ENCODE measurements at regions not wholly inside any gene's neighbourhood (a gene's known extent, or its start where the extent isn't known, plus 50 kb on each side); places are given as distances from the start of the nearest gene placed in this dataset.

- TF ChIP-seq POLR2A (IDR thresholded peaks at IDR 0.05) = no peak
- TF ChIP-seq, protein P1, sequence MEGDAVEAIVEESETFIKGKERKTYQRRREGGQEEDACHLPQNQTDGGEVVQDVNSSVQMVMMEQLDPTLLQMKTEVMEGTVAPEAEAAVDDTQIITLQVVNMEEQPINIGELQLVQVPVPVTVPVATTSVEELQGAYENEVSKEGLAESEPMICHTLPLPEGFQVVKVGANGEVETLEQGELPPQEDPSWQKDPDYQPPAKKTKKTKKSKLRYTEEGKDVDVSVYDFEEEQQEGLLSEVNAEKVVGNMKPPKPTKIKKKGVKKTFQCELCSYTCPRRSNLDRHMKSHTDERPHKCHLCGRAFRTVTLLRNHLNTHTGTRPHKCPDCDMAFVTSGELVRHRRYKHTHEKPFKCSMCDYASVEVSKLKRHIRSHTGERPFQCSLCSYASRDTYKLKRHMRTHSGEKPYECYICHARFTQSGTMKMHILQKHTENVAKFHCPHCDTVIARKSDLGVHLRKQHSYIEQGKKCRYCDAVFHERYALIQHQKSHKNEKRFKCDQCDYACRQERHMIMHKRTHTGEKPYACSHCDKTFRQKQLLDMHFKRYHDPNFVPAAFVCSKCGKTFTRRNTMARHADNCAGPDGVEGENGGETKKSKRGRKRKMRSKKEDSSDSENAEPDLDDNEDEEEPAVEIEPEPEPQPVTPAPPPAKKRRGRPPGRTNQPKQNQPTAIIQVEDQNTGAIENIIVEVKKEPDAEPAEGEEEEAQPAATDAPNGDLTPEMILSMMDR (IDR thresholded peaks at IDR 0.05) = no peak
- Histone ChIP-seq H3K27me3 (no peaks in the 10 kb centered on the region), H3K4me1 (no peaks in the 10 kb centered on the region), H3K27ac (no peak overlapping the region), H3K4me3 (no peak overlapping the region), H3K9me3 (no peaks in the 10 kb centered on the region), H3K36me3 (ENCODE audit: low read depth, missing control alignments) (no peaks in the 10 kb centered on the region)
- WGBS, 2 donors = 0 to 16% methylated on average over 2 of the region's 2 CpGs
- DNase-seq = peak; percentile 35
- intact Hi-C loops (cut with DNase I; ENCODE audit: low total_unique reads) = no loop called here
These were observed 348.4 kb upstream of the FTMT start for GRCh38 chr5:121503111-121503840.

DNA sequence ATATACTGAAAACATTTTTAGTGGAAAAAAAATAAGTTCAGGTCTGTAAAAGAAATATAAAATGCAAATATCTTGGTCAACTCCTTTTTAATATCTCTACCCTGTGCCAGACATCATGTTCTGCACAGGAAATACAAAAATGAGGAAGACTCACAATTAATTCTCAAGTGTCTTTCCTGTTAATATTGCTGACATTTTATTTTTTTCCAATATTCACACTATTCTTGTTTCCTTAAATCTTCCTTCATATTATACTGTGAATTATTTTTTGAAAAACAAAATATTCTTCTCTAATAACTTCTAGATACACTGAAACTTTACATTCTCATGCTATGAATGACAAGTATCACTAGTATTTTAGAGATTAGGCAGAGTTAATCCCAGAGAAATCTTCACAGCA, 334.7 kb upstream of the FTMT start:
- Histone ChIP-seq H3K27me3 (no peaks in the 10 kb centered on the region), H3K4me1 (no peaks in the 10 kb centered on the region), H3K4me3 (no peak overlapping the region), H3K9me3 (no peaks in the 10 kb centered on the region), H3K27ac (no peak overlapping the region), H3K36me3 (ENCODE audit: low read depth, missing control alignments) (no peaks in the 10 kb centered on the region)
- intact Hi-C loops (cut with DNase I; ENCODE audit: low total_unique reads) = no loop called here
- no peak for TF ChIP-seq POLR2A (IDR thresholded peaks at IDR 0.05)
- TF ChIP-seq, protein P1 (IDR thresholded peaks at IDR 0.05) = no peak
- no peak for DNase-seq

DNA sequence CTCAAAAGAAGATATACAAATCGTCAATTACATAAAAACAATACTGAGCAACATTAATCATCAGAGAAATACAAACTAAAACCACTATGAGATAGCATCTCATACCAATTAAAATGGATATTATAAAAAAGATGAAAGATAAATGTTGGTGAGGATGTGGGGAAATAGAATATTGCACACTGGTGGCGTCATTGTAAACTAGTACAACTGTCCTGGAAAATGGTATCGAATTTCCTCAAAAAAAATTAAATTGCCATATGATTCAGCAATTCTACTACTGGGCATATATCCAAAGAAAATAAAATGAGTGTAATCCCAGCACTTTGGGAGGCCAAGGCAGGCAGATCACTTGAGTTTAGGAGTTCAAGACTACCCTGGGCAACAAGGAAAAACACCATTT, 326.0 kb upstream of the FTMT start:
- no peak overlapping the region for H3K4me3 ChIP-seq
- DNase-seq = no peak
- WGBS, 2 donors = 80 to 90% methylated on average over 3 of the region's 3 CpGs
- TF ChIP-seq, protein P1 (IDR thresholded peaks at IDR 0.05) = no peak
- no peak for TF ChIP-seq POLR2A (IDR thresholded peaks at IDR 0.05)
- H3K27ac ChIP-seq = no peak overlapping the region
- no peaks in the 10 kb centered on the region for H3K9me3 ChIP-seq
- no peaks in the 10 kb centered on the region for H3K4me1 ChIP-seq
- H3K36me3 ChIP-seq (ENCODE audit: low read depth, missing control alignments) = no peaks in the 10 kb centered on the region
- intact Hi-C loops (cut with DNase I; ENCODE audit: low total_unique reads) = no loop called here
- H3K27me3 ChIP-seq = no peaks in the 10 kb centered on the region

DNA sequence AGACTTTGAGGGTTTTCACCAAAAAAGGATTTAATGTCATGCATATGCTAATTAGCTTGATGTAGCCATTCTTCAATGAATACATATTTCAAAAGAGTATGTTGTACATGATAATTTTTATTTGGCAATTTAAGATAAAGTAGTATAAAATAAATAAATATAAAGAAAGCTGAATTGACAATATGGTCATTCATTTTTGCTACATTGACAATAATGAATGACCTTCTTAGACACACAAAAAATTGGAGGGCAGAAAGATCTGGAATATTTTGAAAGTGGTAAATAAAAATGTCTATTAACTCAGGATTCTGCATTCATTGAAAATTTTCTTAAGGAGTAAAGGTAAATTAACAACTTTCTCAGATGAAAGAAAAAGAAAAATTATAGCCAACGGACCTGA, 324.8 kb upstream of the FTMT start:
- Histone ChIP-seq H3K4me3 (no peak overlapping the region), H3K36me3 (ENCODE audit: low read depth, missing control alignments) (no peaks in the 10 kb centered on the region), H3K27ac (no peak overlapping the region), H3K4me1 (no peaks in the 10 kb centered on the region), H3K27me3 (no peaks in the 10 kb centered on the region), H3K9me3 (no peaks in the 10 kb centered on the region)
- WGBS, 2 donors = 93 to 97% methylated on average over 1 of the region's 1 CpG
- TF ChIP-seq, protein P1 (IDR thresholded peaks at IDR 0.05) = no peak
- TF ChIP-seq POLR2A (IDR thresholded peaks at IDR 0.05) = no peak
- intact Hi-C loops (cut with DNase I; ENCODE audit: low total_unique reads) = no loop called here
- no peak for DNase-seq

- no peak overlapping the region for H3K4me3 ChIP-seq
- DNase-seq = no peak
- 68 to 74% methylated on average over 3 of the region's 3 CpGs for WGBS, 2 donors
- TF ChIP-seq, protein P1 (IDR thresholded peaks at IDR 0.05) = no peak
- no peak for TF ChIP-seq POLR2A (IDR thresholded peaks at IDR 0.05)
- H3K4me1 ChIP-seq = no peaks in the 10 kb centered on the region
- H3K9me3 ChIP-seq = no peaks in the 10 kb centered on the region
- no peaks in the 10 kb centered on the region for H3K27me3 ChIP-seq
- H3K36me3 ChIP-seq (ENCODE audit: low read depth, missing control alignments) = no peaks in the 10 kb centered on the region
- H3K27ac ChIP-seq = no peak overlapping the region
- intact Hi-C loops (cut with DNase I; ENCODE audit: low total_unique reads) = no loop called here
These were observed 317.9 kb upstream of the FTMT start for GRCh38 chr5:121533814-121534213.

Measured in testis (tissue), 2 donors.